Panc1 (cell line): ENCODE measurements at regions not wholly inside any gene's neighbourhood (a gene's known extent, or its start where the extent isn't known, plus 50 kb on each side); places are given as distances from the start of the nearest gene placed in this dataset.

ENCODE experiments used
- CTCF ChIP-seq: fragments of 450-650 bp; IDR thresholded peaks from 2 replicates; pipeline ENCODE4 v1.5.1; 2017; ENCODE audit warnings: mild to moderate bottlenecking
- POLR2AphosphoS5 ChIP-seq: IDR thresholded peaks from 2 replicates; pipeline ENCODE4 v1.6.1; 2012; ENCODE audit warnings: mild to moderate bottlenecking, low read depth, low read length, moderate library complexity
- SIN3A ChIP-seq: IDR thresholded peaks from 2 replicates; pipeline ENCODE4 v1.6.1; 2012; ENCODE audit warnings: low read depth, mild to moderate bottlenecking, low read length, moderate library complexity, borderline replicate concordance; ENCODE audit not compliant: insufficient read depth
- TF ChIP-seq, protein P1 (sequence below), 2 experiments: IDR thresholded peaks; 2 replicates each; pipeline ENCODE4 v1.6.1; 2011 to 2012; ENCODE audit warnings: low read depth in 2 of 2, control low read depth in 1 of 2, low read length in 1 of 2, mild to moderate bottlenecking in 1 of 2, moderate library complexity in 1 of 2; ENCODE audit not compliant: insufficient read depth in 1 of 2

- peak; percentile 92 for TF ChIP-seq CTCF
- TF ChIP-seq POLR2AphosphoS5: no peak
- TF ChIP-seq, protein P1, sequence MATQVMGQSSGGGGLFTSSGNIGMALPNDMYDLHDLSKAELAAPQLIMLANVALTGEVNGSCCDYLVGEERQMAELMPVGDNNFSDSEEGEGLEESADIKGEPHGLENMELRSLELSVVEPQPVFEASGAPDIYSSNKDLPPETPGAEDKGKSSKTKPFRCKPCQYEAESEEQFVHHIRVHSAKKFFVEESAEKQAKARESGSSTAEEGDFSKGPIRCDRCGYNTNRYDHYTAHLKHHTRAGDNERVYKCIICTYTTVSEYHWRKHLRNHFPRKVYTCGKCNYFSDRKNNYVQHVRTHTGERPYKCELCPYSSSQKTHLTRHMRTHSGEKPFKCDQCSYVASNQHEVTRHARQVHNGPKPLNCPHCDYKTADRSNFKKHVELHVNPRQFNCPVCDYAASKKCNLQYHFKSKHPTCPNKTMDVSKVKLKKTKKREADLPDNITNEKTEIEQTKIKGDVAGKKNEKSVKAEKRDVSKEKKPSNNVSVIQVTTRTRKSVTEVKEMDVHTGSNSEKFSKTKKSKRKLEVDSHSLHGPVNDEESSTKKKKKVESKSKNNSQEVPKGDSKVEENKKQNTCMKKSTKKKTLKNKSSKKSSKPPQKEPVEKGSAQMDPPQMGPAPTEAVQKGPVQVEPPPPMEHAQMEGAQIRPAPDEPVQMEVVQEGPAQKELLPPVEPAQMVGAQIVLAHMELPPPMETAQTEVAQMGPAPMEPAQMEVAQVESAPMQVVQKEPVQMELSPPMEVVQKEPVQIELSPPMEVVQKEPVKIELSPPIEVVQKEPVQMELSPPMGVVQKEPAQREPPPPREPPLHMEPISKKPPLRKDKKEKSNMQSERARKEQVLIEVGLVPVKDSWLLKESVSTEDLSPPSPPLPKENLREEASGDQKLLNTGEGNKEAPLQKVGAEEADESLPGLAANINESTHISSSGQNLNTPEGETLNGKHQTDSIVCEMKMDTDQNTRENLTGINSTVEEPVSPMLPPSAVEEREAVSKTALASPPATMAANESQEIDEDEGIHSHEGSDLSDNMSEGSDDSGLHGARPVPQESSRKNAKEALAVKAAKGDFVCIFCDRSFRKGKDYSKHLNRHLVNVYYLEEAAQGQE (IDR thresholded peaks at IDR 0.05; ENCODE audit: insufficient read depth in 1 of 2, low read depth in 2 of 2, low read length in 1 of 2): no peak
- TF ChIP-seq SIN3A: no peak
These were observed 135.4 kb downstream of the KCNJ12 start for GRCh38 chr17:21511363-21512195.
